HG03025 (cell line): ENCODE measurements at regions not wholly inside any gene's neighbourhood (a gene's known extent, or its start where the extent isn't known, plus 50 kb on each side); places are given as distances from the start of the nearest gene placed in this dataset.

Experiments used
- ATAC-seq: cut with Tn5 transposase; IDR thresholded peaks from one replicate; pipeline ENCODE4 v1.9.1; 2021; ENCODE audit warnings: mild to moderate bottlenecking, moderate library complexity; ENCODE audit not compliant: unreplicated experiment, low FRiP score

DNA sequence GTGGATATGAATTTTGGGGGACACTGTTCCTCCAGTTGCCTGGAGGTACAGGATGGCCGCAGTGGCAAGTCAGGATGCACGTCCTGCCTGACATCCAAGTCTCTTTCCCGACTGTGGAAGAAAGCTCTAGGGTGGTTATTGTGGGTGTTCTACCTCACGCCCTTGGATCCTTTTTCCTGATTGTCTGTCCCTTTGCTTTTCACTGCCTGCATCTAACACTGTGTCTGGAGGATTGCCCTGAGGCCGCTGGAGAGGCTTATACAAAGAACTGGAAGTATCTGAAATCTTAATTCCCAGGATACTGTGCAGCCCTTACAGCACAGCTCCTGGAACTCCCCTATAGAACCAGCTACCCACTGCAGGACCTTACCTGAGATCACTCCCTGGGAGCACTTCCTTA is 250.5 kb downstream of the TFCP2L1 start:
- no peak for ATAC-seq

DNA sequence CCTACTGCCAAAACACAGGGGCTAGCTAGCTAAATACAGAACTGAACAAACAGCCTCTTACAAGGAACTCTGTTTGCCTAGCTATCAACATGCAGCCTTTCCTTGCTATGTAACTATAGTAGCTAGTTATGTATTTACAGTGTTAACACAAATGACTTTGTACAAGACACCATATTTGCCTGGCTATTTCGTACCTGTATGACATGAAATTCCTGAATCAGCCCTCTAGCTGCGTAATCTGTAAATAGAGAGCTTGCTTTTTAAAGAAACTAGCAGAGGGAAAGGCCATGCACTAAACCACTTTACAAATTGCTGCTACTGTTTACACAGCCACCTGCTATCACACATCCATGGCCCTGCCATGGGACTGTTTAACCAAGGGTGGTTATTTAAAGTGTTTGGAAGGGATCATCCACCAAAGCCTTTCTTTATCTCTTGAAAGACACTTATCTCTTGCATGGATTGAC is 248.7 kb downstream of the TFCP2L1 start:
- ATAC-seq: no peak

GRCh38 chr2:121037480-121037879 is 247.5 kb downstream of the TFCP2L1 start:
- ATAC-seq: no peak

DNA sequence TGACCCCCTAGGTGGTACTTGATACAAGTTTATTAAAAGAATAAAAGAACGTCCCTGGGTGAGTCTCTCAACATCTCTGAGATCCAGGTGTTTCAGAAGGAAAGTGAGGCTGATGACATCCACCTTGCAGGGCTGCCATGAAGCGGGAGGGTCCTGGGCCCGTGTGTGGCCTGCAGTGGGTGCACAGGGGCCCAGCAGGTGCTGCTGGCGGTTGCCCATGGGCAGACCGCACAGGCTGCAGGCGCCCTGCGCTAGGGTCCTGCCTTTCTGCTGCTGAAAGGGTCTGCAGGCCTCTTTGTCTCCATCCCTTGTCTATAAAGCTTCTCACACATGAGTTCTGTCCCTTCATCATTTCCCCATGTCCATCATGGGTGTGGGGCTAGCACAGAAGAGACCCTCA is 247.0 kb downstream of the TFCP2L1 start:
- ATAC-seq: no peak

DNA sequence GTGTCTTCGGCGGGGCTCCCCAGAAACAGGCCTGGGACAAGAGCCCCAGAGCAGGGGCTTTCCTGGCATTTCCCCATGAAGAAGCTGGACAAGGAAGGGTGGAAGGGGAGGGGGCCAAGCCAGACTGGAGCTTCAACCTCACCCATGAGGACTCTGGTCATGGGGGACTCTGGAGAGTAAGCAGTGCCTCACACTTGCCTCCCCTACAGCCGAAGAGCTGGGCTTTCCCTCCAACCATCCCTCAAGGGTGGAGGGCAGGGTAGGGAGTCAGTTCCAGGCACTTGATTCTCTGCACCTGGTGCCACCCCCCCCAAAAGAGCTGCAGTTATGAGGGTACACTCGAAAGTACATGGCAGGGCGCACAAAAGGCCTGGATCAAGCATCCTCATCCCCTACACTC is 246.6 kb downstream of the TFCP2L1 start:
- no peak for ATAC-seq

- ATAC-seq: no peak
These were observed 245.9 kb downstream of the TFCP2L1 start for GRCh38 chr2:121038891-121039616.

DNA sequence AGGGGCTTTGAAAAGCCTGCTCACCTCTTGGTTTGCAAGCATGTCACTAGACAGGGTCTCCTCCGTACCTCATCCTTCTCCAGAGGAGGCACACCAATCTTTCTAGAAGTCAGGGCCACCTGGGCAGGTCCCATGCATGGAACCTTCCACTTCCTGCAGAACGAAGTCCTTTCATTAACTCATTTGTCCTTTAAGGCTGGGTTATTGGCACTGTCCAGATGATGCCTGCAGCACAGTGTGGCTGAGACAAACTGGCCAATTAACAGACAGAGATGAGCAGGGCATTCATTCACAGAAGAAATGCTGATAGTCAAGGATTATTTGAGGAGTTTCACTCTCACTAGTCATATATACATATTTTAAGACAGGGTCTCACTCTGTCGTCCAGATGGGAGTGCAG is 245.3 kb downstream of the TFCP2L1 start:
- no peak for ATAC-seq

- ATAC-seq: no peak
These were observed 243.5 kb downstream of the TFCP2L1 start for GRCh38 chr2:121041516-121041915.

DNA sequence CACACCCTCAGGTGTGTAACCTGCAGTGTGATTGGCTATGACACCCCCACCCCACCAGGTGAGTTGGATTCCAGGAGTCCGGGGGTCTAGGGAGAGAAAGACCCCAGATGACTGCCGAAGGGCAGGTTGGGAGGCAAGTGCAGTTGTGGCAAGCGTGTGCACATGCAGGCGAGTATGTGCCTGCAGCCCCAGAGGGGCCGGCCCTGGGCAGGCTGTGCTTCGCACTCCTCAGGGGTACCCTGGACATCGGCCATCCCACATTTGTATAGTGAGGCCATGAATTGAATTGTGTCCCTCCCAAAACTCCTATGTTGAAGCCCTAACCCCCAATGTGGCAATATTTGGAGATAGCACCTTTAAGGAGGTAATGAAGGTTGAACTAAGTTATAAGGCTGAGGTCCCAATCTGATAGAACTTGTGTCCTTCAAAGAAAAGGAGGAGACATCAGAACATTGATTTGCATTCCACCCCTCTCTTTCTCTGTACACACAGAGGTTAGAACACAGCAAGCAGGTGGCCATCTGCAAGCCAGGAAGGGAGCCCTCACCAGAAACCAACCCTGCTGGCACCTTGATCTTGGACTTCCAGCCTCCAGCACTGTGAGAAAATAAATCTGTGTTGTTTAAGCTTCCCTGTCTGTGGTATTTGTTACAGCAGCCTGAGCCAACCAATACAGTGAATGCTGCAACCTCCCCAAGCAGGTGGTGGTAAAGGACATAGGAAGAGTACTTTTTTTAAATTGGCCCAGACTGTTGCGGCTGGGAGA is 241.8 kb downstream of the TFCP2L1 start:
- ATAC-seq: no peak

GRCh38 chr2:121043827-121044222 is 241.2 kb downstream of the TFCP2L1 start:
- no peak for ATAC-seq

- ATAC-seq: no peak
These were observed 240.6 kb downstream of the TFCP2L1 start for GRCh38 chr2:121044412-121044811.

DNA sequence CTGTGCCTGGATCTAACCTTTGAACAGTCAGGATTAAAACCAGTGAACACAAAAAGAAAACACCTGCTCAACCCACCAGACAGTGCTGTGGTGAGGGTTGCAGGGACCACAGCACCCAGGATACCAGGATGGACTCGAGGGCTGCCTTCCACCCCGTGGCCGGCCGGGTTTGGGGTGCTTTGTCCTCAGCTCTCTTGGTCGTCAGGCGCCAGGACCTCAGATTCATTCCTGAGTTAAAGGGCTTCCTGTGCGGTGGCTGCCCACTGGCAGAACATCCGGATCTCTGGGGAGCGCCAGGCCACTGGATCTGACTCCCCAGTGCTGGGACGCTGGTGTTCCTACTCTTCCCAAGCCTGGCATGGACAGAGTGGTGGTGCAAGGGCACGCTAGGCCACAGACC is 239.8 kb downstream of the TFCP2L1 start:
- no peak for ATAC-seq

GRCh38 chr2:121046335-121046734 is 238.7 kb downstream of the TFCP2L1 start:
- ATAC-seq: no peak

DNA sequence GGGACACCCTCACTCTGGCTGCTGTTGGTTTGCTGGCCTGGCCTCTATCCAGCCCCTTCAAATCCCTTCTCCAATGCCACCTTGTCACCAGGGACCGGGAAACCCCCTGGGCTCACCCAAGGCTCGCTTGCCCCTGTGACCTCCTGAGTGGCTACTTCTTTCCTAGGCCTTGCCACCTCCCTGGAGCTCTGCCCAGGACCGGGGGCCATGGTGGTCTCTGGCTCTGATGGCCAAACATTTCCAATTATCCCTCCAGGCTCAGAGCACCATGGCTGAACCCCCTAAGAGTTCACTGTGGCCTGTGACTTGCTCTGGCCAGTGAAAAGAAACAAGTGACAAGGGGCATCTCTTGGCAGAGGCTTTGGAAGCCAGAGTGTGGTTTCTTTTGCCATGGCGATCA is 237.6 kb downstream of the TFCP2L1 start:
- no peak for ATAC-seq

GRCh38 chr2:121049131-121049530 is 235.9 kb downstream of the TFCP2L1 start:
- no peak for ATAC-seq

DNA sequence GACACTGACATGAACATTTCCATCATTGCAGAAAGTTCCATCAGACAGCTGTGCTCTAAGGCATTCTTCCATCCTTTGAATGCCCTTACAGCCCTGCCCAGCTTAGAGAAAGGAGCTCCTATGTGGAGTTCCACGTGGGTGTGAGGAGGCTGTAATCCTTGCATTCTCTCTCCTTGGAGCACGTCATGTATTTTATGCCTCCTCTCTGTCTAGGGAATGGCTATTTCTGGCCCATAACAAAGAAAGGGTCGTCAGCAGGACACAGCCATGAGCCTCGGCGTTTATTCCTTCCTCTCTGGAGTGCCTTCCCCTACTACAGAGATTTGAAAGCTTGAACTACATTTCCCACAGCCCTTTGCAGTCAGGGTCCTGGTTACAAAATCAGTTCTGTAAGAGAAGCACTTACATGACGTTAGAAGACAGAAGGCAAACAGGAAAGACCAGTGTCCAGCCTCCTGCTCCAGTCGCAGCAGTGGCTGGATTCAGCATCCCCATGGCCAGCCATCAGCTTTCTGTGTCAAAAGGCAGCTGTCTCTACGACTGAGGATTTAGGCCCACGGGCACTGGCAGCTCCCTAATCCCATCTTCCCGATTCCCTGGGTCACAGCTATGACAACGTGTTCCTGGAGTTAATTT is 234.9 kb downstream of the TFCP2L1 start:
- no peak for ATAC-seq

DNA sequence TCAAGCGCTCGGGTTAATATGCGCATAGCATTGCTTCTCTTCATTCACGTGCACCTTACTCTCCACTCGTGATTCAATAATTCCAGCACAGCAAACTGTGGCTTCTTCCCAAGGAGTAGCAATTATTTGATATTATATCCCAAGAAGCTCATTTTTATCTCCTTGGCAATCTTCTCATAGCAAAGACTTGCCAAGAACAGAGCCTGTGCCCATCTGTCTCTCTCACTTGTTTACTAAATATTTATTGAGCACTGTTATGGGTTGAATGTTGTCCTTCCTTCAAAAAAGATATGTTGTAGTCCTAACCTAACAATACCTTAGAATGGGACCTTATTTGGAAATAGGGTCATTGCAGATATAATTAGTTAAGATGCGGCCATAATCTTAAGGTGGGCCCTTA is 233.7 kb downstream of the TFCP2L1 start:
- ATAC-seq: no peak

GRCh38 chr2:121052023-121052422 is 233.0 kb downstream of the TFCP2L1 start:
- ATAC-seq: no peak

DNA sequence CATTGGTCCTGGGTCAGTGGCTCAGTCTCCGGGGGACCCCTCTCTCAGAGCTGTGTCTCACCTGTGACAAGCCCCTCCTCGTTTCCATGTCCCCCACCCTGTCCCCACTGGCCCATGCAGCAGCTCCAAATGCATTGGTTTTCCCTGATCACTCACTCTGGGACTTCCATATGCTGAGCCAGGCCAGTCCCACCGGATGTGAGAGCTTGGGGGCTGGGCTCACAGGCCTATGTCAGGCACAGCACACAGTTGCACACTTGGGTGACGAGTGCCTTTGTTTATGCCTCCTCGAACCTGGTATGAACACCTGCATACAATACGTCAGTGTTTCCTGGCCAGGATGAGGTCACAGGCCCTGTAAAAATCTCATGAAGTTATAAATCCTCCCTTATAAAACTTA is 232.5 kb downstream of the TFCP2L1 start:
- ATAC-seq: no peak

DNA sequence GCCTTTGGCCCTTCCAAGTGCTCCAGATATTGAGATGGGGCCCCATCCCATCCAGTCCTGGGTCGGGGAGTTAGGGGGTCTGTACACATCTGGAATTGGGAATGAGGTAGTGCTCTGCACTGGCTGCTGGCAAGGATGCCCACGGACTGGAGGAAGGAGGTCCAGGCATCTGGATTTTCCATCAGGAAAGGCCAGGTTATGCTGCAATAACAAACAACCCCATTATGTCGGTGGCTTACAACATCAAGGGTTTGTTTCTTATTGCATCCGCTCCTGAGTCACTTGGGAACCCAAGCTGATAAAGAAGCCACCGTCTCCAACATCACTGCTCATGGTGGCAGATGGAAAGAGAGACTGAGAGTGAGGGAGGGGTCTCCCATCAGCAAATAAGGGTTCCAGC is 229.9 kb downstream of the TFCP2L1 start:
- ATAC-seq: no peak

DNA sequence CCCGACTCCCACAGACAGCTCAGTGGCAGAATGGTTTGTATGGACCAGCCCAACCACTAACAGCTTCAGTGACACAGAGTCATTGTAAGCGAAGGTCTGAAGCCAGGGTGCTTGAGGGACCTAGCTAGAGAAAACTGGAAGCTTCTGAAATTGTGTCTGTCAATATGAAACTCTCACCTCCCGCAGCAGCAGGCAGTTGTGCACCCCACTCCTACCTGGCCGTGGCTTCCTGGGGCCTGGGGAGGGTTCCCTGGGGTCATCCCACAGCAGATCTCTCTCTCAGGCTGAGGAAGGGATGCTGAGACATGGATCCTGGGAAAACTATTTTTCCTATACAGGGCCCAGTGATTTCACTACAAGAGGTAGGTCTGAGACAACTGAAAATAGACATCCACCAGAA is 229.5 kb downstream of the TFCP2L1 start:
- ATAC-seq: no peak
